Glutamatergic neuron (in vitro differentiated cells): ENCODE measurements at regions not wholly inside any gene's neighbourhood (a gene's known extent, or its start where the extent isn't known, plus 50 kb on each side); places are given as distances from the start of the nearest gene placed in this dataset.

ENCODE experiments used
- DNase-seq: peaks from one replicate; pipeline ENCODE4 v3.0.0; 2022
- H3K27ac Mint-ChIP-seq: one replicate; pipeline ENCODE4 v1.8.0; 2020; ENCODE audit warnings: mild to moderate bottlenecking, mixed read lengths, inconsistent platforms; ENCODE audit not compliant: unreplicated experiment
- H3K27me3 Mint-ChIP-seq: one replicate; pipeline ENCODE4 v1.8.0; 2020; ENCODE audit warnings: mild to moderate bottlenecking, moderate library complexity, mixed read lengths, inconsistent platforms; ENCODE audit not compliant: unreplicated experiment
- H3K36me3 Mint-ChIP-seq: one replicate; pipeline ENCODE4 v1.8.0; 2020; ENCODE audit warnings: mild to moderate bottlenecking, mixed read lengths, inconsistent platforms; ENCODE audit not compliant: unreplicated experiment
- H3K4me1 Mint-ChIP-seq: one replicate; pipeline ENCODE4 v1.8.0; 2020; ENCODE audit warnings: mild to moderate bottlenecking, low read depth, mixed read lengths, inconsistent platforms; ENCODE audit not compliant: unreplicated experiment
- H3K4me3 Mint-ChIP-seq: one replicate; pipeline ENCODE4 v1.8.0; 2020; ENCODE audit warnings: mild to moderate bottlenecking, mixed read lengths, inconsistent platforms; ENCODE audit not compliant: unreplicated experiment
- H3K9me3 Mint-ChIP-seq: one replicate; pipeline ENCODE4 v1.8.0; 2020; ENCODE audit warnings: mild to moderate bottlenecking, moderate library complexity, mixed read lengths, inconsistent platforms; ENCODE audit not compliant: unreplicated experiment
- TF ChIP-seq, protein P1 (sequence below): fragments of 200-600 bp; sonication (generic); IDR thresholded peaks from one replicate; pipeline ENCODE4 v1.5.0; 2021; ENCODE audit not compliant: partially characterized antibody, unreplicated experiment

DNA sequence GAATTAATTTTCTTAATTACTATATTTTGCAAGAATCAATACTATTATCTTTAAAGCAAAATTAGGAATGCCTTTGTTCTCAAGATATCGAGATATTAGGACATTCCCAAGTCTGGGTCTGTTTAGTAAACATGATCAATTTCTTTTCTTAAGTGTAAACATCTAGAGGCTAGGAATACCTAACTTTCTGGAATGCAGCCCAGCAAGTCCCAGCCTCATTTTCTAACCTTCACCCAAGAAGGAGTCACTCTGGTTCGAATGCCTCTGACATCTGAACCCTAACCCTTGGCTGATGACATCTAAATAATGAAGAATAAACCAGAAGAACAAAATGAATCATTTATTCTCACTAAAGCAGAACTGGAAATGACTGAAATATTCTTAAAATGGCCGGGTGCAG, 297.5 kb upstream of the IRX3 start:
- DNase-seq: no peak
- Mint-ChIP-seq H3K27me3 (peaks cover 2% of the 10 kb centered on the region), H3K27ac (no peak overlapping the region), H3K4me3 (no peak overlapping the region), H3K4me1 (peaks cover 9% of the 10 kb centered on the region), H3K36me3 (no peaks in the 10 kb centered on the region), H3K9me3 (peaks cover 4% of the 10 kb centered on the region)
- TF ChIP-seq, protein P1, sequence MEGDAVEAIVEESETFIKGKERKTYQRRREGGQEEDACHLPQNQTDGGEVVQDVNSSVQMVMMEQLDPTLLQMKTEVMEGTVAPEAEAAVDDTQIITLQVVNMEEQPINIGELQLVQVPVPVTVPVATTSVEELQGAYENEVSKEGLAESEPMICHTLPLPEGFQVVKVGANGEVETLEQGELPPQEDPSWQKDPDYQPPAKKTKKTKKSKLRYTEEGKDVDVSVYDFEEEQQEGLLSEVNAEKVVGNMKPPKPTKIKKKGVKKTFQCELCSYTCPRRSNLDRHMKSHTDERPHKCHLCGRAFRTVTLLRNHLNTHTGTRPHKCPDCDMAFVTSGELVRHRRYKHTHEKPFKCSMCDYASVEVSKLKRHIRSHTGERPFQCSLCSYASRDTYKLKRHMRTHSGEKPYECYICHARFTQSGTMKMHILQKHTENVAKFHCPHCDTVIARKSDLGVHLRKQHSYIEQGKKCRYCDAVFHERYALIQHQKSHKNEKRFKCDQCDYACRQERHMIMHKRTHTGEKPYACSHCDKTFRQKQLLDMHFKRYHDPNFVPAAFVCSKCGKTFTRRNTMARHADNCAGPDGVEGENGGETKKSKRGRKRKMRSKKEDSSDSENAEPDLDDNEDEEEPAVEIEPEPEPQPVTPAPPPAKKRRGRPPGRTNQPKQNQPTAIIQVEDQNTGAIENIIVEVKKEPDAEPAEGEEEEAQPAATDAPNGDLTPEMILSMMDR: no peak

DNA sequence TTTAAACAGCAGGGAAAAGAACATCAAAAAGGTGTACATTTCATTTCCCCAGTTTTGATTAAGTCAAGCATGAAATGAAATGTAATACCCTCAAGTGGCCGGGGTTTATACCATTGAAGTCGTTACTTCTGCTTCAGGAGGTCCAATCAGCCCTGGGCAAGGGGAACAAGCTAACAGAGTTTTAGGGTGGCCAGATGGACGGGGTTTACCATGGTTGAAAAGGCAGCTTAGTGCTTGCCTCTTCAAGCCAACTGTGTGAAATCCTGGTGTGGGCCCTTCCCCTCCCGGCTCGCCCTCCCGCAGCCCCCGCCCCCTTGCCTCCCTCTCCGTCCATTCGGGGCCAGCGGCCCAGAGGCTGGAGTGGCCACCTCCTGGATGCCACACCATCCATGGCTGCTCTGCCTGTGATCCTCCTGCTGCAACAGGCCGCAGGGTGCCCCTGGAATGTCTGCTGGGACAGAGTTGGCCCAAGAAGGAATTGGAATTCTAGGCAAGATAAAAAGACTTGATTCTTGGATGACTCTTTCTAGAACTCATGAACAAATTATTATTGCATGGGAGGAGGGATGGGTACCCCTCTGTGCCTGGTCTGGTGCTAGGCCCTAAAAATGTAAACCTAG, 296.2 kb upstream of the IRX3 start:
- Mint-ChIP-seq H3K27me3 (peaks cover under 1% of the 10 kb centered on the region), H3K4me3 (no peak overlapping the region), H3K4me1 (peaks cover 8% of the 10 kb centered on the region), H3K27ac (no peak overlapping the region), H3K36me3 (no peaks in the 10 kb centered on the region), H3K9me3 (peaks cover 4% of the 10 kb centered on the region)
- DNase-seq: no peak
- TF ChIP-seq, protein P1: no peak

DNA sequence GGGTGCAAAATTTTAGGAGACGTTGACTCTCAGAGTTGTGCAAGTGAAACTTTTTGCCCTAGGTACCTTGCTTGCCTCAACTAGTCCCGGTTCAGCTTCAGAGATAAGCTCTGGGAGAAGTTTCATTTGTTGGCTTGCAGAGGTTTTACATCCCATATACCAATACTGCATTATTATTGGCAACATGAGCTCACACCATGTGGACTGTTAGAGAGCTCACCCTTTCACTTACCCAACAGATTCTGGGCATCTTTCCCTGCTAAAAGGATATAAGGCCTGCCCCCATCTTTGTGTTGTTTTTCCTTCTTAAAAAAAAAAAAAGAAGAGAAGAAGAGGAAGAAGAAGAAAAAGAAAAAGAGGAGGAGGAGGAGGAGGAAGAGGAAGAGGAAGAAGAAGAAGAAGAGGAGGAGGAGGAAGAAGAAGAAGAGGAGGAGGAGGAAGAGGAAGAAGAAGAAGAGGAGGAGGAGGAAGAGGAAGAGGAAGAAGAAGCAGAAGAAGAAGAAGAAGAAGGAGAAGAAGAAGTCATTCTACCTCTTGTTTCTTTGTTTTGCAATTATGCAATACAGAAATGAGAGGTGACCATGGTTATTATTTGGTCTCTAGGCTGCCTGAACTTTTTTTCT, 292.6 kb upstream of the IRX3 start:
- TF ChIP-seq, protein P1: no peak
- H3K27me3 Mint-ChIP-seq: peaks cover 2% of the 10 kb centered on the region
- DNase-seq: no peak
- H3K9me3 Mint-ChIP-seq: peaks cover 1% of the 10 kb centered on the region
- no peak overlapping the region for H3K4me3 Mint-ChIP-seq
- H3K36me3 Mint-ChIP-seq: no peaks in the 10 kb centered on the region
- H3K4me1 Mint-ChIP-seq: peaks cover 2% of the 10 kb centered on the region
- H3K27ac Mint-ChIP-seq: no peak overlapping the region

DNA sequence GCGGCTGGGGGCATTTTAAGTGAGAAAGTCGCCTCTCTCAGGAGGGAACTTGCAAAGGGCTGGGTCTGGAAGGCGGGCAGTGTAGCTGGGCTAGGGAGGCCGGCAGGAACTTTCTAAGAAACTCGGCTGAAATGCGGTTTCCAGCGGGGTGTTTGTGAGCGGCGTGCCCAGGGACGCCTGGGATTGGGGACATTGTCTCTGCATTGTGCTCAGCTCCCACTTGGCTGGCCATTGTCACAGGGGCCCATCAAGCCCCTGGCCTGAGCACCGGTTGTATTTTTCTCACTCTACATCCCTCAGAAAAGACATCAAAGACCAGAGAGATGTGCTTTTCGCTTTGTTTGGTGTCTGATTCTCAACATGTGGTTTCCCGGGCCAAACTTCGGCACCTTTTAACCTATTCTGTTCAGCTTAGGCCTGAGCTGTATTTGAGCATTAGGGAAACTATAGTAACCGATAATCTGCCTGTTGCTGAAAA, 291.1 kb upstream of the IRX3 start:
- Mint-ChIP-seq H3K27me3 (peaks cover 2% of the 10 kb centered on the region), H3K4me3 (no peak overlapping the region), H3K27ac (no peak overlapping the region), H3K9me3 (peaks cover 1% of the 10 kb centered on the region), H3K4me1 (peaks cover 2% of the 10 kb centered on the region), H3K36me3 (no peaks in the 10 kb centered on the region)
- no peak for DNase-seq
- TF ChIP-seq, protein P1: no peak

DNA sequence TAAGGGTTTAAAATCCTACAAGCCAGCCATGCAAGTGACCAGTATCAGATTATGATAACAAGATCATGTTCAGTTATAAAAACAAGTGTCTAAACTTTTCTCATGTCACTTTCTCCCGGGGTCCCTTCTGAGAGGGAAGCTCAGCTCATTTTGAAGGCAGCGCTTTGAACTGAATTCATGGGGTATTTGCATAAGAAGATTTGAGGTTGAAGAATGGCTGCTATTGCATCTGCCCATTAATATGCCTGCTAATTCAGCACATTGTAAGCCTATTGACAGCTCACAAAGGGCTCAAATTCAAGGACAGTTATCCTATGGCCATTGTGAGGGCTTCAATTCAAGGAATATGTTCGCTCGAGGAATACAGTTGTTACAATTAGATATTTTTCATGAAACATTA, 290.2 kb upstream of the IRX3 start:
- H3K27me3 Mint-ChIP-seq: peaks cover 2% of the 10 kb centered on the region
- H3K27ac Mint-ChIP-seq: no peak overlapping the region
- no peak overlapping the region for H3K4me3 Mint-ChIP-seq
- no peaks in the 10 kb centered on the region for H3K9me3 Mint-ChIP-seq
- no peaks in the 10 kb centered on the region for H3K4me1 Mint-ChIP-seq
- no peaks in the 10 kb centered on the region for H3K36me3 Mint-ChIP-seq
- TF ChIP-seq, protein P1: no peak
- DNase-seq: no peak
